ENCODE measurements at regions not wholly inside any gene's neighbourhood (a gene's known extent, or its start where the extent isn't known, plus 50 kb on each side); places are given as distances from the start of the nearest gene placed in this dataset.
A peak's percentile ranks its signal among the peaks of the same experiment; 100 is the strongest.

DNA sequence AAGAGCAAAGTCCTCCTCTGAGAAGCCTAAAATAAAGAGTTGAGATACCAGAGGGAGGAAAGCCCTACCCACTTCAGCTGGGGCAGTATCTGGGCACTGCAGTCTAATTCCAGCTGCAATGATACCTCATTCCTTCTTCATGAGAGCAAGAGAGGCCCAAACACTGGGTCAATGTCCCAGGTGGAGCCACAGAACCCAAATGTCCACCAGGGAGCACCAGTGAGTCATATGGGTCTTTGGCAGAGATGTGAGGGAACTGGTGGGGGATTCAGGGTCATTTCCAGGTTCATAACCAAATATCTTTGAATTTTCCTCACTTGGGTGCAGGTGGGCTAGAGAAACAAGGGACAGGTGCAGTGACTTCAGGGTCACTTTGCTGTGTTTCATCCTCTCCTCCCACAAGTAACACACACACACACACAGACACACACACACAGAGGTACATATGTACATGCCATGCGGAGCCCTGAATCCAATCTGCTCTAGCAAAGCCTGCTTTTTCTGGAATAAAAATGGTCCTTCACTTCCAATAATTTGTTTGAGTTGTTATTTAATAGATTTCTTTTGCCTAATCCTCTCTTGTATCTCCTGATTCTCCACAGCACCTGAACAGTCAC lies 585.4 kb downstream of the SOX6 start:
- no peak for TF ChIP-seq CEBPB (IDR thresholded peaks at IDR 0.05; ENCODE audit: low read depth)
- TF ChIP-seq, protein P1, sequence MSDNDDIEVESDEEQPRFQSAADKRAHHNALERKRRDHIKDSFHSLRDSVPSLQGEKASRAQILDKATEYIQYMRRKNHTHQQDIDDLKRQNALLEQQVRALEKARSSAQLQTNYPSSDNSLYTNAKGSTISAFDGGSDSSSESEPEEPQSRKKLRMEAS (IDR thresholded peaks at IDR 0.05): no peak
- TF ChIP-seq ZNF274 (IDR thresholded peaks at IDR 0.05; ENCODE audit: low read depth, low read length): no peak
- TF ChIP-seq, protein P2, sequence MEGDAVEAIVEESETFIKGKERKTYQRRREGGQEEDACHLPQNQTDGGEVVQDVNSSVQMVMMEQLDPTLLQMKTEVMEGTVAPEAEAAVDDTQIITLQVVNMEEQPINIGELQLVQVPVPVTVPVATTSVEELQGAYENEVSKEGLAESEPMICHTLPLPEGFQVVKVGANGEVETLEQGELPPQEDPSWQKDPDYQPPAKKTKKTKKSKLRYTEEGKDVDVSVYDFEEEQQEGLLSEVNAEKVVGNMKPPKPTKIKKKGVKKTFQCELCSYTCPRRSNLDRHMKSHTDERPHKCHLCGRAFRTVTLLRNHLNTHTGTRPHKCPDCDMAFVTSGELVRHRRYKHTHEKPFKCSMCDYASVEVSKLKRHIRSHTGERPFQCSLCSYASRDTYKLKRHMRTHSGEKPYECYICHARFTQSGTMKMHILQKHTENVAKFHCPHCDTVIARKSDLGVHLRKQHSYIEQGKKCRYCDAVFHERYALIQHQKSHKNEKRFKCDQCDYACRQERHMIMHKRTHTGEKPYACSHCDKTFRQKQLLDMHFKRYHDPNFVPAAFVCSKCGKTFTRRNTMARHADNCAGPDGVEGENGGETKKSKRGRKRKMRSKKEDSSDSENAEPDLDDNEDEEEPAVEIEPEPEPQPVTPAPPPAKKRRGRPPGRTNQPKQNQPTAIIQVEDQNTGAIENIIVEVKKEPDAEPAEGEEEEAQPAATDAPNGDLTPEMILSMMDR (IDR thresholded peaks at IDR 0.05 in 2 of 3, conservative IDR thresholded peaks at IDR 0.05 in 1 of 3; ENCODE audit: borderline replicate concordance in 1 of 3, insufficient read depth in 1 of 3, low read depth in 2 of 3, low read length in 2 of 3): peak in 2 of 3 experiments; percentile 72 to 82; a peak in 4 of 6 replicates

All from HCT116 (cell line).